Activated CD8-positive, alpha-beta T cell treated with anti-CD3 and anti-CD28 coated beads, Interleukin-2, amount 10 ng/mL, durations not matched to agents 7 days and 5 days (primary cell): ENCODE measurements at regions not wholly inside any gene's neighbourhood (a gene's known extent, or its start where the extent isn't known, plus 50 kb on each side); places are given as distances from the start of the nearest gene placed in this dataset.

Source experiments
- ATAC-seq: fragments of 150-1000 bp; cut with Tn5 transposase; one replicate; pipeline ENCODE4 v1.10.0; 2021; ENCODE audit warnings: moderate library complexity
- CTCF ChIA-PET: fragments of 350-600 bp; sonication (Branson Sonifier 250); formaldehyde crosslinking; loops from one replicate; lab custom pipeline; 2021; ENCODE audit warnings: antibody characterized with exemption; lab: Charles Lee
- POLR2A ChIA-PET: fragments of 350-600 bp; sonication (Branson Sonifier 250); formaldehyde crosslinking; loops from one replicate; lab custom pipeline; 2021; ENCODE audit warnings: antibody characterized with exemption; lab: Charles Lee
- DNase-seq: peaks from one replicate; pipeline ENCODE4 v3.0.0-alpha.2; 2020
- H3K27ac Mint-ChIP-seq: one replicate; pipeline ENCODE4 v1.8.0; 2021; ENCODE audit warnings: mild to moderate bottlenecking, mixed read lengths
- H3K27me3 Mint-ChIP-seq: one replicate; pipeline ENCODE4 v1.8.0; 2021; ENCODE audit warnings: low read depth, mixed read lengths
- H3K36me3 Mint-ChIP-seq: one replicate; pipeline ENCODE4 v1.8.0; 2021; ENCODE audit warnings: low read depth, mixed read lengths
- H3K4me1 Mint-ChIP-seq: one replicate; pipeline ENCODE4 v1.8.0; 2021; ENCODE audit warnings: low read depth, mixed read lengths
- H3K4me3 Mint-ChIP-seq: one replicate; pipeline ENCODE4 v1.8.0; 2021; ENCODE audit warnings: mild to moderate bottlenecking, mixed read lengths
- H3K9me3 Mint-ChIP-seq: one replicate; pipeline ENCODE4 v1.8.0; 2022; ENCODE audit warnings: mixed read lengths; ENCODE audit not compliant: insufficient read depth

DNA sequence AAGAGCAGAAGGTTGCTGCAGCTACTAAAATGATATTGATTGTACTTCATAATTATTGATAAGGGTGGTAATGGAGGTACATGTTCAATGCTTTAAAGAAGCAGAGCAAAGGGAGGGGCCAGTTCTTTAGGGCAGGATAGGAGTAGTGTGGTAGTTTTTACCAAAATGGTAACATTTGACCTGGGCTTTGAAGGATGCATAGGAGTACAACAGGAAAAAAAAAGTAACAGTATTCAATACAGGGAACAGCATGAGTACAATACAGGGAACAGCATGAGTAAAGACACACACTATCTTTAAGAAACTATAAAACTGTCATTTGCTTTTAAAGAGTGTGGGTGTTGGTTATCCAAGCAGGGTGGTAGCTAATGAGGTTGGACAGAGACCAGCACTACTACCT lies 215.0 kb upstream of the CRY1 start:
- no peak overlapping the region for H3K4me3 Mint-ChIP-seq
- H3K9me3 Mint-ChIP-seq: peaks cover 4% of the 10 kb centered on the region
- H3K27me3 Mint-ChIP-seq: peaks cover 37% of the 10 kb centered on the region
- ATAC-seq (no peak), DNase-seq (no peak)
- peaks cover 26% of the 10 kb centered on the region for H3K4me1 Mint-ChIP-seq
- CTCF ChIA-PET: interaction anchor here (0.9 to 3.9 kb wide), 6 partner anchors 12 to 204 kb away, joined by 3 to 18 read pairs (median 6); no protein-coding TSS in a partner anchor
- peaks cover 2% of the 10 kb centered on the region for H3K36me3 Mint-ChIP-seq
- POLR2A ChIA-PET: interaction anchor here (3.1 kb wide), 1 partner anchor 12 kb away, joined by 28 read pairs; no protein-coding TSS in a partner anchor
- H3K27ac Mint-ChIP-seq: peak overlapping the region; percentile 81

DNA sequence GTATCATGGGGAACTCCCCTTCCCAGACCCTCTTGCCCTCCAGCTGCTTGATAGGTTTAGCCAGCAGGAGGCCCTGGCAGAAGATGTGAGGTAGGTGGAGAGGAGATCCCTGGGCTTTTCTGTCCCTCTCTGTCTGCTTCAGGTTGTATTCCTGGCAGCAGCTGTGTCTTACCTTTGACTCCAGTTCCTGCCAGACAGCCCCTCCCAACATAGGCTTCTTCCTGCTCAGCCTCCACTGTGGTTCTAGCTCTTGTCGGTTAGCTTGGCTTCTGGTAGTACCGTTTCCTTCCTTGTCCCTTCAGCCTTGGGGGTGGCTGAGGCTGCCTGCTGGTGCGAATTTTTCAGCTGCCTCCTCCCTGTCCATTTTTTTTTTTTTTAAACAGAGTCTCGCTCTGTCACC lies 215.7 kb upstream of the CRY1 start:
- Mint-ChIP-seq H3K27me3 (peaks cover 43% of the 10 kb centered on the region), H3K27ac (peak overlapping the region; percentile 81), H3K9me3 (peaks cover 4% of the 10 kb centered on the region), H3K36me3 (peaks cover 2% of the 10 kb centered on the region), H3K4me1 (peaks cover 26% of the 10 kb centered on the region), H3K4me3 (peak overlapping the region; percentile 12)
- ChIA-PET POLR2A (interaction anchor here (0.6 to 3.1 kb wide), 2 partner anchors 11 to 39 kb away, joined by 4 to 28 read pairs; no protein-coding TSS in a partner anchor), CTCF (interaction anchor here (0.6 to 3.9 kb wide), 11 partner anchors 11 to 401 kb away, joined by 3 to 18 read pairs (median 3); no protein-coding TSS in a partner anchor)
- peak; percentile 89 for ATAC-seq
- DNase-seq: peak; percentile 71

DNA sequence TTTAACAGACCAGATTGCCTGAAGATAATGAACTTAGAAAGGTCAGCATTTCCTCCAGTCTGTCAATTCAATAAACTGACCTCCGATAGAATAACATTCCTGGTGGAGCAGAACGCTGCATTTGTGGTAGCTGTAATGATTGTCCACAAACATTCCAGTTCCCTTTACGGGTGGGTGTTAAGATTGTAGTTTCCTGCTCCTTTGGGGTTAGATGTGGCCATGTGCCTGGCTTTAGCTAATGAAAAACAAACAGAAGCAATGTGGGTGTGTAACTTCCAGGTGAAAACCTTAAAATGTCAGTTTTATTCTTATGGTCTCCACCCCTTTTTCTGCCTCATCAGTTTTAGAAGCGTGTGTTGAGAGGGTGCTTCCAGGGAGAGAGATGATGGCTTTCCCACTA lies 217.3 kb upstream of the CRY1 start:
- POLR2A ChIA-PET: interaction anchor here (3.1 kb wide), 1 partner anchor 9 kb away, joined by 28 read pairs; no protein-coding TSS in a partner anchor
- no peak for ATAC-seq
- CTCF ChIA-PET: interaction anchor here (2.2 to 3.9 kb wide), 3 partner anchors 9 to 179 kb away, joined by 8 to 18 read pairs (median 14); no protein-coding TSS in a partner anchor
- H3K9me3 Mint-ChIP-seq: peaks cover 4% of the 10 kb centered on the region
- H3K4me1 Mint-ChIP-seq: peaks cover 26% of the 10 kb centered on the region
- H3K36me3 Mint-ChIP-seq: peaks cover 2% of the 10 kb centered on the region
- no peak overlapping the region for H3K27ac Mint-ChIP-seq
- H3K27me3 Mint-ChIP-seq: peaks cover 51% of the 10 kb centered on the region
- H3K4me3 Mint-ChIP-seq: no peak overlapping the region
- no peak for DNase-seq

DNA sequence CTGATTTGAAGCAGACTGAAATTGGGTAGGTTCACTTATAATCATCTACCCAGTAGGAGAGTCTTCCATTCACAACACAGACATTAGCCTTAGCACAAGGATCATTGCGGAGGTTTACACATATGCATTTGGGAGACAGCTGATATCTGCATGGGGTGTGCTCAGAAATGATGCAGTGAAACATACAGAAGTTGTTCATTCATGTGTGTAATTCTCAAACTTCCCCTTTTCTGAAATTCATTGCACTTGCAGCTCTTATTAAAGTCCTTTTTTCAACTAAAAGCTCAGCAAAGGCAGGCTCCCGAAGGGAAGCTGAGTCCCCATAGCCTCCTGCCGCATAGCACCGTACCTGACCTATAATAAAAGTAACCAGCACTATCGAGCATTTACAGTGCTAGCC lies 218.3 kb upstream of the CRY1 start:
- H3K36me3 Mint-ChIP-seq: peaks cover 2% of the 10 kb centered on the region
- peaks cover 50% of the 10 kb centered on the region for H3K27me3 Mint-ChIP-seq
- DNase-seq (no peak), ATAC-seq (no peak)
- no peak overlapping the region for H3K4me3 Mint-ChIP-seq
- no peak overlapping the region for H3K27ac Mint-ChIP-seq
- H3K4me1 Mint-ChIP-seq: peaks cover 26% of the 10 kb centered on the region
- peaks cover 4% of the 10 kb centered on the region for H3K9me3 Mint-ChIP-seq
- CTCF ChIA-PET: interaction anchor here (0.7 to 2.4 kb wide), 4 partner anchors 91 to 180 kb away, joined by 3 to 10 read pairs (median 4); no protein-coding TSS in a partner anchor
- POLR2A ChIA-PET: interaction anchor here (0.7 kb wide), 1 partner anchor 10 kb away, joined by 5 read pairs; no protein-coding TSS in a partner anchor

DNA sequence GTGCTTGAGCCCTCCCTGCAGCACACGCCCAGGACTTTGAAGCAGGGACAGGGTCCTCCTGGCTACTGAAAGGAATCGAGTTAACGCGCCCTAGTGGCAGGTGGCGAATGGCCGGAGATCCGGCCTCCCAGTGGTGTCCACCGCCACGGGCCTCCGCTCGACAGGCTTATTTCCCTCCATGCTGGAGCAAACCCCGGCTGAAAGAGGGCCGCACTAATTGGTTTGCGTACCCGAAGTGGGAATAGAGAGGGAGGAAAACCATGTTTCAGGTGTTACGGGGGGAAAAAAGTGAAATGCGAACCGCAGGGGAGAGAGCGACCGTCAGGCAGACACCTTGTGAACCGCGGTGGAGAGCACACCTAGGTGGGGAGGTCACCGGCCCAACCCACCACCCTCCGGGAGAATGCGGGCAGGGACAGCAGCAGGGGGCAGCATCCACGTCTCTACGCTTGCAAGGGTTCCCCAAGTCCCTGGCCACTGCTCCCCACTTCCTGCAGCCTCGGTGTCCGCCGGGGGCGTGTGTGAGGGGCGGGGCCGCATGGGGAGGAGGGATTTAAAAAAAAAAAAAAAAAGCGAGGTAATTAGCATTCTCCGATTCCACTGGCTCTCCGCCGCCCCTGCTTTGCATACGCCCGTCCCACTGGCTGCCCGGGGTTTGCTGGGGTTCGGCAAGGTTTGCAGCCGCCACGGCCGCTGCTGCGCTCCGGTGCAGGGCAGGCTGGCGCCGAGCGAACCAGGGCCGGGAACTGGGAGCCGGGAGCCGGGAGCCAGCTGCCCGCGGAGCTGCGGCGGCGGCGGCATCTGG lies 224.6 kb upstream of the CRY1 start:
- Mint-ChIP-seq H3K36me3 (no peaks in the 10 kb centered on the region), H3K9me3 (no peaks in the 10 kb centered on the region), H3K4me1 (peaks cover 34% of the 10 kb centered on the region), H3K27ac (peak overlapping the region; percentile 18), H3K27me3 (peaks cover 32% of the 10 kb centered on the region), H3K4me3 (peak overlapping the region; percentile 88)
- peak; percentile 77 for ATAC-seq
- DNase-seq: peak; percentile 95
- CTCF ChIA-PET: interaction anchor here (0.8 to 10.6 kb wide), 13 partner anchors 9 to 289 kb away, joined by 3 to 182 read pairs (median 4); no protein-coding TSS in a partner anchor
- POLR2A ChIA-PET: interaction anchor here (1.0 to 7.0 kb wide), 4 partner anchors 11 to 85 kb away, joined by 3 to 145 read pairs (median 24); no protein-coding TSS in a partner anchor

DNA sequence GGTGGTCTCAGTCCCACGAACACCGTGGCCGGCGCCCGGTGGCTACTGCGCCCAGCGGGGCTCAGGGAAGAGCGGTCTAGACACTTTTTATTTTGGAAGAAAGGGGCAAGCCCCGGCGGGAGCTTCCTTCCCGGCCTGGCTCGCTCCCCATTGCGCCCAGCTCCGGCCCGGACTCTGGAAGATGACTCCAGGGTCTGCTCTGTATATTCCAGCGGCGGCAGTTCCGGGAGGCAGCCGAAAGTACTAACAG lies 225.1 kb upstream of the CRY1 start:
- Mint-ChIP-seq H3K4me3 (peak overlapping the region; percentile 88), H3K9me3 (no peaks in the 10 kb centered on the region), H3K4me1 (peaks cover 39% of the 10 kb centered on the region), H3K27me3 (peaks cover 29% of the 10 kb centered on the region), H3K27ac (no peak overlapping the region), H3K36me3 (peaks cover 2% of the 10 kb centered on the region)
- ATAC-seq (no peak), DNase-seq (no peak)
- POLR2A ChIA-PET: interaction anchor here (1.0 to 7.0 kb wide), 5 partner anchors 9 to 84 kb away, joined by 3 to 145 read pairs (median 6); no protein-coding TSS in a partner anchor
- CTCF ChIA-PET: interaction anchor here (0.8 to 10.6 kb wide), 9 partner anchors 9 to 187 kb away, joined by 3 to 182 read pairs (median 4); no protein-coding TSS in a partner anchor

DNA sequence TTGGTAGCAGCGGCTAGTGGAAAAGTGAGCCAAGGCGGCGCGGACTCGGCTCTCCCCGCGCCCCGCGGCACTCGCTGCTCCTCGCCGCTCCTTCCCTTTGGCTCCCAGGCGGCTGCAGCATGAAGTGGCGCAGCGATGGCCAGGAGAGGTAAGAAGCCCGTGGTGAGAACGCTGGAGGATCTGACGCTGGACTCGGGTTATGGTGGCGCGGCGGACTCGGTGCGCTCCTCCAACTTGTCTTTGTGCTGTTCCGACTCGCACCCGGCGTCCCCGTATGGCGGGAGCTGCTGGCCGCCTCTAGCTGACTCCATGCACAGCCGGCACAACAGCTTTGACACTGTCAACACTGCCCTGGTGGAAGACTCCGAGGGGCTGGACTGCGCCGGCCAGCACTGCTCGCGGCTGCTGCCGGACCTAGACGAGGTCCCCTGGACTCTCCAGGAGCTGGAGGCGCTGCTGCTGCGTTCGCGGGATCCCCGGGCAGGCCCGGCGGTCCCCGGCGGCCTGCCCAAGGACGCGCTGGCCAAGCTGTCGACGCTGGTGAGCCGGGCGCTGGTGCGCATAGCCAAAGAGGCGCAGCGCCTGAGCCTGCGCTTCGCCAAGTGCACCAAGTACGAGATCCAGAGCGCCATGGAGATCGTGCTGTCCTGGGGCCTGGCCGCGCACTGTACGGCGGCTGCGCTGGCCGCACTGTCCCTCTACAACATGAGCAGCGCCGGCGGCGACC lies 225.6 kb upstream of the CRY1 start:
- ChIA-PET POLR2A (interaction anchor here (0.6 to 7.0 kb wide), 8 partner anchors 9 to 84 kb away, joined by 3 to 145 read pairs (median 6); no protein-coding TSS in a partner anchor), CTCF (interaction anchor here (0.8 to 10.6 kb wide), 10 partner anchors 10 to 187 kb away, joined by 3 to 182 read pairs (median 4); no protein-coding TSS in a partner anchor)
- H3K4me1 Mint-ChIP-seq: peaks cover 44% of the 10 kb centered on the region
- H3K4me3 Mint-ChIP-seq: peak overlapping the region; percentile 88
- ATAC-seq (no peak), DNase-seq (peak; percentile 41)
- H3K36me3 Mint-ChIP-seq: peaks cover 2% of the 10 kb centered on the region
- peak overlapping the region; percentile 80 for H3K27ac Mint-ChIP-seq
- H3K9me3 Mint-ChIP-seq: no peaks in the 10 kb centered on the region
- peaks cover 25% of the 10 kb centered on the region for H3K27me3 Mint-ChIP-seq

DNA sequence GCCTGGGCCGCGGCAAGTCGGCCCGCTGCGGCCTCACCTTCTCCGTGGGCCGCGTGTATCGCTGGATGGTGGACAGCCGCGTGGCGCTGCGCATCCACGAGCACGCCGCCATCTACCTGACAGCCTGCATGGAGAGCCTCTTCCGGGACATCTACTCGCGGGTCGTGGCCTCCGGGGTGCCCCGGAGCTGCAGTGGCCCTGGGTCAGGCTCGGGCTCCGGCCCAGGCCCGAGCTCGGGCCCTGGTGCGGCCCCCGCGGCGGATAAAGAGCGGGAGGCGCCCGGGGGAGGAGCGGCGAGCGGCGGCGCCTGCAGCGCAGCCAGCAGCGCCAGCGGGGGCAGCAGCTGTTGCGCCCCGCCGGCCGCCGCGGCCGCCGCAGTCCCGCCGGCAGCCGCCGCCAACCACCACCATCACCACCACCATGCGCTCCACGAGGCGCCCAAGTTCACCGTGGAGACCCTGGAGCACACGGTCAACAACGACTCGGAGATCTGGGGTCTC lies 226.2 kb upstream of the CRY1 start:
- Mint-ChIP-seq H3K27ac (peak overlapping the region; percentile 97), H3K36me3 (peaks cover 2% of the 10 kb centered on the region), H3K9me3 (no peaks in the 10 kb centered on the region), H3K4me1 (peaks cover 48% of the 10 kb centered on the region), H3K27me3 (peaks cover 20% of the 10 kb centered on the region), H3K4me3 (peak overlapping the region; percentile 88)
- CTCF ChIA-PET: interaction anchor here (0.8 to 10.6 kb wide), 13 partner anchors 9 to 302 kb away, joined by 3 to 182 read pairs (median 5); no protein-coding TSS in a partner anchor
- ATAC-seq (peak; percentile 1), DNase-seq (peak; percentile 35)
- POLR2A ChIA-PET: interaction anchor here (0.7 to 7.0 kb wide), 14 partner anchors 8 to 226 kb away, joined by 3 to 145 read pairs (median 10); partner anchors contain the start of gene CRY1

DNA sequence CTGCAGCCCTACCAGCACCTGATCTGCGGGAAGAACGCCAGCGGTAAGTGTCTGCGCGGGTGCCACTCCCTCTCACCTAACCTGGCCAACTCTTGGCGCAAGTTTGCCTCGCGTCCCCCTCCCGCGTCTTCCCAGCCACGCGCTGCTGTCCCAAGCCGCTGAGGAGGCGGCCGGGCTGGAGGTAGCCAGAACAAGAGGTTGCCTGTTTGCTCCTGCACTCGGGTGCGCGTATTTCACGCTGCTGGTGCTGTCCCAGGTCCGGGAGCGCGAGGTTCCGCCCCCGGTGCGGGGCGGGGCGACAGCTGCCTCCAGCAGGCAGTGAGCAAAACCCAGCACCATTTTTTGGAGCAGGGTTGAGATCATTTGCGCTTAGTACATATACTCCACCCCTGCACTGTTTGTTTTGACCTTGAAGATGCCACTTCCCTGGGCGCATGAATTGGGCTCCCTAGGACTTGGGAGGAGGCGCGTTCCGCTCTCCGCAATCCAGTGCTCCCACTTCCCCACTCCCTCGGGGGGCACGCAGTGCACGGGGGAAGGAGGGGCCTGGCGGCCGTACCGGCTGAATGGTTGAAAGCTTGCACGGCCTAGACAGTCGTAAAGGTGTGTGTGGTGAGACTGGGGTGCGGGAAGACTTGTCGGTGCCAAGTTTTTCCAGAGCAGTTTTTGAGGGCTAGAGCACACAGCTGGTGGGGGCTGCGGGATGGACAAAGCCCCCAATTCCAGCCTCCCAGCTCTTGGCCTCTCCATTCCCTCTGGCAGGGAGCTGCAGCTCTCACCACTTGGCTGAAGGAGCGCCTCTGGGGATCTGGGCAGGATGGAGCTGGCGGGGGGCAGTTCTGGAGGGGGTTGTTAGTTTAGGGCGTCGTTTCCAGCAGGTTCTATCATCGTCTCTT lies 226.9 kb upstream of the CRY1 start:
- H3K27ac Mint-ChIP-seq: peak overlapping the region; percentile 97
- peaks cover 54% of the 10 kb centered on the region for H3K4me1 Mint-ChIP-seq
- H3K9me3 Mint-ChIP-seq: no peaks in the 10 kb centered on the region
- H3K36me3 Mint-ChIP-seq: peaks cover 2% of the 10 kb centered on the region
- ATAC-seq: peak; percentile 59
- ChIA-PET CTCF (interaction anchor here (0.8 to 10.6 kb wide), 18 partner anchors 8 to 301 kb away, joined by 3 to 182 read pairs (median 5); no protein-coding TSS in a partner anchor), POLR2A (interaction anchor here (0.7 to 7.0 kb wide), 25 partner anchors 8 to 227 kb away, joined by 3 to 145 read pairs (median 7); partner anchors contain the start of gene CRY1)
- peaks cover 13% of the 10 kb centered on the region for H3K27me3 Mint-ChIP-seq
- DNase-seq: peak; percentile 89
- H3K4me3 Mint-ChIP-seq: peak overlapping the region; percentile 88
